Ascending aorta (tissue), 2 donors: ENCODE measurements at regions not wholly inside any gene's neighbourhood (a gene's known extent, or its start where the extent isn't known, plus 50 kb on each side); places are given as distances from the start of the nearest gene placed in this dataset.
"Not testable (repeated sequence)": the region's sequence is repeated elsewhere in the genome, so short reads cannot be mapped to it uniquely, and the experiment has no call there.

Experiments
- DNase-seq, 2 donors: peaks; one replicate each; pipeline ENCODE4 v3.0.0-alpha.2; 2019; ENCODE audit warnings: low spot score in 2 of 2
- H3K27ac ChIP-seq, 2 donors: fragments of 200-600 bp; sonication (generic); one replicate each; pipeline ENCODE4 v1.5.1; 2016 to 2017; ENCODE audit warnings: mild to moderate bottlenecking in 1 of 2
- H3K27me3 ChIP-seq: fragments of 200-600 bp; sonication (generic); one replicate; pipeline ENCODE4 v1.5.1; 2017
- H3K36me3 ChIP-seq, 2 donors: fragments of 200-600 bp; sonication (generic); one replicate each; pipeline ENCODE4 v1.5.1; 2016
- H3K4me1 ChIP-seq, 2 donors: fragments of 200-600 bp; sonication (generic); one replicate each; pipeline ENCODE4 v1.5.1; 2016 to 2017; ENCODE audit warnings: mild to moderate bottlenecking in 1 of 2
- H3K4me3 ChIP-seq, 2 donors: fragments of 200-600 bp; sonication (generic); one replicate each; pipeline ENCODE4 v1.5.1; 2016 to 2017; ENCODE audit warnings: mild to moderate bottlenecking in 1 of 2
- H3K9me3 ChIP-seq, 2 donors: fragments of 200-600 bp; sonication (generic); one replicate each; pipeline ENCODE4 v1.5.1; 2016
- CTCF ChIP-seq, 3 experiments: fragments of 200-600 bp in 2 of 3; fragments of 450-650 bp in 1 of 3; sonication (generic) in 2 of 3; IDR thresholded peaks; one replicate each; pipeline ENCODE4 v1.5.1; 2016 to 2019; ENCODE audit warnings: antibody characterized with exemption in 3 of 3, mild to moderate bottlenecking in 1 of 3, moderate library complexity in 1 of 3
- intact Hi-C: fragments of 100-400 bp; cut with DNase I; formaldehyde crosslinking; loops from one replicate; pipeline ENCODE4 v1.15.1; 2023

- Histone ChIP-seq H3K9me3 (no peaks in the 10 kb centered on the region), H3K27ac (no peak overlapping the region), H3K27me3 (no peaks in the 10 kb centered on the region), H3K36me3 (no peaks in the 10 kb centered on the region), H3K4me1 (no peaks in the 10 kb centered on the region), H3K4me3 (no peak overlapping the region)
- intact Hi-C loops = no loop called here
- no peak for DNase-seq
- TF ChIP-seq CTCF (IDR thresholded peaks at IDR 0.05) = no peak
These were observed 103.5 kb upstream of the ARRDC3 start for GRCh38 chr5:91486638-91487037.

GRCh38 chr5:91484662-91485061 is 101.5 kb upstream of the ARRDC3 start:
- H3K9me3 ChIP-seq = no peaks in the 10 kb centered on the region
- intact Hi-C loops = no loop called here
- H3K27ac ChIP-seq = no peak overlapping the region
- H3K27me3 ChIP-seq = no peaks in the 10 kb centered on the region
- H3K4me1 ChIP-seq = no peaks in the 10 kb centered on the region
- no peak overlapping the region for H3K4me3 ChIP-seq
- no peak for DNase-seq
- no peak for TF ChIP-seq CTCF (IDR thresholded peaks at IDR 0.05)
- no peaks in the 10 kb centered on the region for H3K36me3 ChIP-seq

GRCh38 chr5:91479376-91479775 is 96.3 kb upstream of the ARRDC3 start:
- not testable (repeated sequence) for DNase-seq, H3K27me3 ChIP-seq

GRCh38 chr5:91478096-91478495 is 95.0 kb upstream of the ARRDC3 start:
- Histone ChIP-seq H3K4me1 (no peaks in the 10 kb centered on the region), H3K4me3 (no peak overlapping the region), H3K9me3 (no peaks in the 10 kb centered on the region), H3K36me3 (no peaks in the 10 kb centered on the region), H3K27me3 (no peaks in the 10 kb centered on the region), H3K27ac (no peak overlapping the region)
- TF ChIP-seq CTCF (IDR thresholded peaks at IDR 0.05) = no peak
- no peak for DNase-seq
- intact Hi-C loops = no loop called here

More at GRCh38 chr5:91479376-91479775, 96.3 kb upstream of the ARRDC3 start:
- H3K27ac ChIP-seq, H3K36me3 ChIP-seq, intact Hi-C loops, H3K9me3 ChIP-seq, H3K4me1 ChIP-seq, H3K4me3 ChIP-seq: not testable (repeated sequence)

- no peaks in the 10 kb centered on the region for H3K27me3 ChIP-seq
- TF ChIP-seq CTCF (IDR thresholded peaks at IDR 0.05) = no peak
- H3K9me3 ChIP-seq = no peaks in the 10 kb centered on the region
- H3K4me1 ChIP-seq = no peaks in the 10 kb centered on the region
- intact Hi-C loops = no loop called here
- H3K27ac ChIP-seq = no peak overlapping the region
- no peaks in the 10 kb centered on the region for H3K36me3 ChIP-seq
- DNase-seq = no peak
- no peak overlapping the region for H3K4me3 ChIP-seq
These were observed 94.3 kb upstream of the ARRDC3 start for GRCh38 chr5:91477408-91477807.

- Histone ChIP-seq H3K36me3 (no peaks in the 10 kb centered on the region), H3K27ac (no peak overlapping the region), H3K9me3 (no peaks in the 10 kb centered on the region), H3K27me3 (no peaks in the 10 kb centered on the region), H3K4me1 (peaks cover 0 to 2% of the 10 kb centered on the region in 2 donors), H3K4me3 (no peak overlapping the region)
- TF ChIP-seq CTCF (IDR thresholded peaks at IDR 0.05) = no peak
- no peak for DNase-seq
- intact Hi-C loops = no loop called here
These were observed 91.1 kb upstream of the ARRDC3 start for GRCh38 chr5:91474201-91474600.
